NT2/D1 (cell line): ENCODE measurements at regions not wholly inside any gene's neighbourhood (a gene's known extent, or its start where the extent isn't known, plus 50 kb on each side); places are given as distances from the start of the nearest gene placed in this dataset.

Source experiments
- DNase-seq: peaks from one replicate; pipeline ENCODE4 v3.0.0-alpha.2; 2011; ENCODE audit warnings: low read depth, low spot score
- H3K27me3 ChIP-seq: 2 replicates; pipeline ENCODE4 v1.6.0; 2011; ENCODE audit warnings: mild to moderate bottlenecking; ENCODE audit not compliant: insufficient read length, insufficient read depth
- H3K36me3 ChIP-seq: 2 replicates; pipeline ENCODE4 v1.6.1; 2011; ENCODE audit warnings: mild to moderate bottlenecking, low read length, mixed read lengths; ENCODE audit not compliant: insufficient read depth, insufficient read length
- H3K4me1 ChIP-seq: 2 replicates; pipeline ENCODE4 v1.5.1; 2011; ENCODE audit not compliant: insufficient read depth, insufficient read length
- H3K4me3 ChIP-seq: 2 replicates; pipeline ENCODE4 v1.5.1; 2011; ENCODE audit warnings: low read depth; ENCODE audit not compliant: insufficient read length
- H3K9ac ChIP-seq: 2 replicates; pipeline ENCODE4 v1.6.0; 2011; ENCODE audit warnings: low read depth; ENCODE audit not compliant: insufficient read length
- H3K9me3 ChIP-seq: 2 replicates; pipeline ENCODE4 v1.5.1; 2011; ENCODE audit warnings: mild to moderate bottlenecking, low read length; ENCODE audit not compliant: insufficient read depth
- SUZ12 ChIP-seq: IDR thresholded peaks from 2 replicates; pipeline ENCODE4 v1.6.1; 2011; ENCODE audit not compliant: insufficient read length, insufficient read depth; ENCODE audit errors: extremely low read depth
- YY1 ChIP-seq: IDR thresholded peaks from 2 replicates; pipeline ENCODE4 v1.6.1; 2011; ENCODE audit not compliant: insufficient read length, insufficient read depth
- ZNF274 ChIP-seq: IDR thresholded peaks from 2 replicates; pipeline ENCODE4 v1.6.1; 2011; ENCODE audit warnings: mild to moderate bottlenecking, low read depth, low read length

- Histone ChIP-seq H3K4me3 (no peak overlapping the region), H3K9ac (no peak overlapping the region), H3K4me1 (peaks cover 6% of the 10 kb centered on the region), H3K9me3 (no peaks in the 10 kb centered on the region), H3K27me3 (no peaks in the 10 kb centered on the region), H3K36me3 (no peaks in the 10 kb centered on the region)
- no peak for DNase-seq
- TF ChIP-seq ZNF274 (no peak), YY1 (no peak), SUZ12 (no peak)
Measured at GRCh38 chr15:100714749-100715342, 112.5 kb downstream of the ASB7 start.

GRCh38 chr15:100715571-100716455 lies 113.4 kb downstream of the ASB7 start:
- H3K36me3 ChIP-seq, result no peaks in the 10 kb centered on the region
- TF ChIP-seq YY1, result no peak
- no peak for TF ChIP-seq SUZ12
- TF ChIP-seq ZNF274, result no peak
- H3K4me3 ChIP-seq, result no peak overlapping the region
- H3K9me3 ChIP-seq, result no peaks in the 10 kb centered on the region
- no peak overlapping the region for H3K9ac ChIP-seq
- H3K27me3 ChIP-seq, result no peaks in the 10 kb centered on the region
- peaks cover 6% of the 10 kb centered on the region for H3K4me1 ChIP-seq
- DNase-seq, result no peak

GRCh38 chr15:100716456-100717085 lies 114.2 kb downstream of the ASB7 start:
- no peaks in the 10 kb centered on the region for H3K27me3 ChIP-seq
- no peak for DNase-seq
- no peak overlapping the region for H3K4me3 ChIP-seq
- H3K9me3 ChIP-seq, result no peaks in the 10 kb centered on the region
- H3K9ac ChIP-seq, result no peak overlapping the region
- TF ChIP-seq YY1 (no peak), SUZ12 (no peak), ZNF274 (no peak)
- H3K4me1 ChIP-seq, result peaks cover 6% of the 10 kb centered on the region
- H3K36me3 ChIP-seq, result no peaks in the 10 kb centered on the region

- H3K9me3 ChIP-seq, result no peaks in the 10 kb centered on the region
- no peak for TF ChIP-seq ZNF274
- no peak for TF ChIP-seq YY1
- no peak for TF ChIP-seq SUZ12
- H3K27me3 ChIP-seq, result no peaks in the 10 kb centered on the region
- H3K36me3 ChIP-seq, result no peaks in the 10 kb centered on the region
- no peak overlapping the region for H3K4me3 ChIP-seq
- H3K9ac ChIP-seq, result no peak overlapping the region
- H3K4me1 ChIP-seq, result peaks cover 6% of the 10 kb centered on the region
- no peak for DNase-seq
Measured at GRCh38 chr15:100717596-100717995, 115.2 kb downstream of the ASB7 start.

GRCh38 chr15:100718075-100718980 lies 115.9 kb downstream of the ASB7 start:
- Histone ChIP-seq H3K4me1 (peaks cover 6% of the 10 kb centered on the region), H3K4me3 (no peak overlapping the region), H3K9me3 (no peaks in the 10 kb centered on the region), H3K36me3 (no peaks in the 10 kb centered on the region), H3K27me3 (no peaks in the 10 kb centered on the region), H3K9ac (no peak overlapping the region)
- no peak for TF ChIP-seq SUZ12
- no peak for TF ChIP-seq YY1
- TF ChIP-seq ZNF274, result no peak
- no peak for DNase-seq

GRCh38 chr15:100720406-100720967 lies 118.1 kb downstream of the ASB7 start:
- Histone ChIP-seq H3K4me3 (no peak overlapping the region), H3K9me3 (no peaks in the 10 kb centered on the region), H3K9ac (no peak overlapping the region), H3K4me1 (no peaks in the 10 kb centered on the region), H3K36me3 (no peaks in the 10 kb centered on the region), H3K27me3 (no peaks in the 10 kb centered on the region)
- DNase-seq, result no peak
- TF ChIP-seq YY1 (no peak), ZNF274 (no peak), SUZ12 (no peak)
